ENCODE measurements at regions not wholly inside any gene's neighbourhood (a gene's known extent, or its start where the extent isn't known, plus 50 kb on each side); places are given as distances from the start of the nearest gene placed in this dataset.
"Not testable (repeated sequence)": the region's sequence is repeated elsewhere in the genome, so short reads cannot be mapped to it uniquely, and the experiment has no call there.

- TF ChIP-seq ZFP3 (CRISPR knock-in tag; IDR thresholded peaks at IDR 0.05) (no peak), PPARA (CRISPR knock-in tag; IDR thresholded peaks at IDR 0.05; ENCODE audit: borderline replicate concordance) (no peak), ZNF70 (CRISPR knock-in tag; IDR thresholded peaks at IDR 0.05) (no peak), ISL1 (CRISPR knock-in tag; IDR thresholded peaks at IDR 0.05) (no peak), GLIS3 (CRISPR knock-in tag; IDR thresholded peaks at IDR 0.05) (no peak), OSR1 (CRISPR knock-in tag; IDR thresholded peaks at IDR 0.05) (no peak), PATZ1 (CRISPR knock-in tag; IDR thresholded peaks at IDR 0.05; ENCODE audit: borderline replicate concordance) (no peak), CSRNP3 (CRISPR knock-in tag; IDR thresholded peaks at IDR 0.05) (no peak), CSDC2 (CRISPR knock-in tag; IDR thresholded peaks at IDR 0.05) (no peak), ESRRG (CRISPR knock-in tag; IDR thresholded peaks at IDR 0.05) (no peak), RARB (CRISPR knock-in tag; IDR thresholded peaks at IDR 0.05) (no peak), SNAI2 (CRISPR knock-in tag; IDR thresholded peaks at IDR 0.05) (no peak), ZC3H10 (CRISPR knock-in tag; IDR thresholded peaks at IDR 0.05) (no peak), ARNTL (CRISPR knock-in tag; IDR thresholded peaks at IDR 0.05; ENCODE audit: borderline replicate concordance, low read depth) (no peak), TOX (CRISPR knock-in tag; IDR thresholded peaks at IDR 0.05; ENCODE audit: borderline replicate concordance) (no peak), POU6F1 (CRISPR knock-in tag; IDR thresholded peaks at IDR 0.05; ENCODE audit: borderline replicate concordance, low read depth) (no peak), BACH2 (CRISPR knock-in tag; IDR thresholded peaks at IDR 0.05; ENCODE audit: borderline replicate concordance) (no peak)
- ATAC-seq = no peak
These were observed 234.4 kb downstream of the TMEM121 start for GRCh38 chr14:105760691-105761344.

- not testable (repeated sequence) for ATAC-seq
These were observed 235.0 kb downstream of the TMEM121 start for GRCh38 chr14:105761345-105761740.

GRCh38 chr14:105761842-105762241, 235.5 kb downstream of the TMEM121 start:
- TF ChIP-seq ARNTL (CRISPR knock-in tag; IDR thresholded peaks at IDR 0.05; ENCODE audit: borderline replicate concordance, low read depth) (no peak), ESRRG (CRISPR knock-in tag; IDR thresholded peaks at IDR 0.05) (no peak), GLIS3 (CRISPR knock-in tag; IDR thresholded peaks at IDR 0.05) (no peak), ZNF8 (CRISPR knock-in tag; IDR thresholded peaks at IDR 0.05) (no peak), OSR1 (CRISPR knock-in tag; IDR thresholded peaks at IDR 0.05) (no peak), ZNF565 (CRISPR knock-in tag; conservative IDR thresholded peaks at IDR 0.05; ENCODE audit: low read depth) (no peak), ZFP30 (CRISPR knock-in tag; IDR thresholded peaks at IDR 0.05) (no peak), TCF4 (CRISPR knock-in tag; IDR thresholded peaks at IDR 0.05; ENCODE audit: borderline replicate concordance) (no peak), BACH2 (CRISPR knock-in tag; IDR thresholded peaks at IDR 0.05; ENCODE audit: borderline replicate concordance) (no peak), ZC3H10 (CRISPR knock-in tag; IDR thresholded peaks at IDR 0.05) (no peak), ZNF70 (CRISPR knock-in tag; IDR thresholded peaks at IDR 0.05) (no peak), TSHZ2 (CRISPR knock-in tag; IDR thresholded peaks at IDR 0.05) (no peak), CREB5 (CRISPR knock-in tag; IDR thresholded peaks at IDR 0.05; ENCODE audit: low read depth) (no peak)
- no peak for ATAC-seq

- ATAC-seq = not testable (repeated sequence)
These were observed 235.9 kb downstream of the TMEM121 start for GRCh38 chr14:105762262-105762661.

- ATAC-seq = not testable (repeated sequence)
These were observed 238.0 kb downstream of the TMEM121 start for GRCh38 chr14:105764254-105764901.

GRCh38 chr14:105765072-105765825, 238.9 kb downstream of the TMEM121 start:
- ATAC-seq = not testable (repeated sequence)
